GM18519 (cell line): ENCODE measurements at regions not wholly inside any gene's neighbourhood (a gene's known extent, or its start where the extent isn't known, plus 50 kb on each side); places are given as distances from the start of the nearest gene placed in this dataset.

Experiments
- ATAC-seq: cut with Tn5 transposase; IDR thresholded peaks from one replicate; pipeline ENCODE4 v1.9.1; 2021; ENCODE audit warnings: mild to moderate bottlenecking, moderate library complexity; ENCODE audit not compliant: unreplicated experiment, low FRiP score

- no peak for ATAC-seq
These were observed 175.8 kb upstream of the PPP2R2D start for GRCh38 chr10:131724891-131725580.

- no peak for ATAC-seq
These were observed 175.2 kb upstream of the PPP2R2D start for GRCh38 chr10:131725581-131726069.

GRCh38 chr10:131726076-131726880 lies 174.5 kb upstream of the PPP2R2D start:
- ATAC-seq: no peak

GRCh38 chr10:131726967-131727366 lies 173.8 kb upstream of the PPP2R2D start:
- ATAC-seq: no peak

- no peak for ATAC-seq
These were observed 173.2 kb upstream of the PPP2R2D start for GRCh38 chr10:131727560-131727959.

- ATAC-seq: no peak
These were observed 172.3 kb upstream of the PPP2R2D start for GRCh38 chr10:131728286-131729228.

- ATAC-seq: no peak
These were observed 171.4 kb upstream of the PPP2R2D start for GRCh38 chr10:131729361-131729760.

GRCh38 chr10:131729938-131730660 lies 170.7 kb upstream of the PPP2R2D start:
- no peak for ATAC-seq

- ATAC-seq: no peak
These were observed 169.9 kb upstream of the PPP2R2D start for GRCh38 chr10:131730771-131731497.

GRCh38 chr10:131731780-131732630 lies 168.8 kb upstream of the PPP2R2D start:
- ATAC-seq: no peak

- no peak for ATAC-seq
These were observed 168.1 kb upstream of the PPP2R2D start for GRCh38 chr10:131732631-131733127.

GRCh38 chr10:131733596-131733995 lies 167.2 kb upstream of the PPP2R2D start:
- no peak for ATAC-seq

- no peak for ATAC-seq
These were observed 165.2 kb upstream of the PPP2R2D start for GRCh38 chr10:131735577-131735976.

- no peak for ATAC-seq
These were observed 164.4 kb upstream of the PPP2R2D start for GRCh38 chr10:131736321-131736980.

GRCh38 chr10:131737543-131738395 lies 163.0 kb upstream of the PPP2R2D start:
- no peak for ATAC-seq

- ATAC-seq: no peak
These were observed 162.4 kb upstream of the PPP2R2D start for GRCh38 chr10:131738396-131738735.

GRCh38 chr10:131739206-131739605 lies 161.6 kb upstream of the PPP2R2D start:
- ATAC-seq: no peak
